ENCODE measurements at regions not wholly inside any gene's neighbourhood (a gene's known extent, or its start where the extent isn't known, plus 50 kb on each side); places are given as distances from the start of the nearest gene placed in this dataset.

GRCh38 chr2:145303536-145303935 is 783.6 kb upstream of the ZEB2 start:
- TF ChIP-seq POLR2A (IDR thresholded peaks at IDR 0.05; ENCODE audit: borderline replicate concordance, extremely low read depth, insufficient read depth, insufficient read length) (no peak), MAX (IDR thresholded peaks at IDR 0.05) (no peak)
- H3K4me3 ChIP-seq (replicated peaks in 1 of 2; ENCODE audit: low read depth in 1 of 2, low read length in 2 of 2): no peak overlapping the region
- no peak overlapping the region for H2AFZ ChIP-seq (ENCODE audit: low read depth, low read length, poor library complexity, severe bottlenecking)
- intact Hi-C loops (cut with micrococcal nuclease): no loop called here
- no peak overlapping the region for H3K9ac ChIP-seq (ENCODE audit: low read length)
- ChIA-PET RAD21 (ENCODE audit: low non-redundant PET in 1 of 2, low total read pairs in 2 of 2, uncharacterized antibody in 2 of 2, unreplicated experiment in 2 of 2) (no interaction called here), POLR2A (no interaction called here), CTCF (no interaction called here)
- no peak for ATAC-seq
- no peaks in the 10 kb centered on the region for H3K79me2 ChIP-seq (ENCODE audit: insufficient read depth, low read length)
- H3K27me3 ChIP-seq (ENCODE audit: insufficient read depth, low read length): no peaks in the 10 kb centered on the region
- BruUV-seq (replicated peaks): no TSS peak
- no peak overlapping the region for H3K27ac ChIP-seq (ENCODE audit: low read depth, low read length)
- no peaks in the 10 kb centered on the region for H3K9me3 ChIP-seq (ENCODE audit: control insufficient read depth in 1 of 2, insufficient read depth in 1 of 2, low read depth in 1 of 2, low read length in 2 of 2)
- no peaks in the 10 kb centered on the region for H4K20me1 ChIP-seq (ENCODE audit: insufficient read depth)
- H3K4me2 ChIP-seq (ENCODE audit: low read length): no peak overlapping the region
- no peaks in the 10 kb centered on the region for H3K36me3 ChIP-seq (ENCODE audit: control insufficient read depth in 1 of 2, insufficient read depth in 2 of 2, low read length in 2 of 2)
- H3K4me1 ChIP-seq (ENCODE audit: control insufficient read depth in 1 of 2, insufficient read depth in 2 of 2, low read length in 2 of 2): no peaks in the 10 kb centered on the region
- no peak for DNase-seq (ENCODE audit: low read depth, low spot score)
- no peaks in the 10 kb centered on the region; the same call in 1 of the 2 replicates for H3K9me2 ChIP-seq (ENCODE audit: insufficient read depth)

GRCh38 chr2:145302886-145303285 is 783.0 kb upstream of the ZEB2 start:
- ChIA-PET CTCF (no interaction called here), RAD21 (ENCODE audit: low non-redundant PET in 1 of 2, low total read pairs in 2 of 2, uncharacterized antibody in 2 of 2, unreplicated experiment in 2 of 2) (no interaction called here), POLR2A (no interaction called here)
- no peaks in the 10 kb centered on the region for H3K27me3 ChIP-seq (ENCODE audit: insufficient read depth, low read length)
- intact Hi-C loops (cut with micrococcal nuclease): no loop called here
- H3K4me2 ChIP-seq (ENCODE audit: low read length): no peak overlapping the region
- H4K20me1 ChIP-seq (ENCODE audit: insufficient read depth): no peaks in the 10 kb centered on the region
- H3K27ac ChIP-seq (ENCODE audit: low read depth, low read length): no peak overlapping the region
- DNase-seq (ENCODE audit: low read depth, low spot score) (no peak), ATAC-seq (no peak)
- no peaks in the 10 kb centered on the region for H3K36me3 ChIP-seq (ENCODE audit: control insufficient read depth in 1 of 2, insufficient read depth in 2 of 2, low read length in 2 of 2)
- H3K4me3 ChIP-seq (replicated peaks in 1 of 2; ENCODE audit: low read depth in 1 of 2, low read length in 2 of 2): no peak overlapping the region
- H3K9me2 ChIP-seq (ENCODE audit: insufficient read depth): no peaks in the 10 kb centered on the region; the same call in 1 of the 2 replicates
- H3K4me1 ChIP-seq (ENCODE audit: control insufficient read depth in 1 of 2, insufficient read depth in 2 of 2, low read length in 2 of 2): no peaks in the 10 kb centered on the region
- H3K79me2 ChIP-seq (ENCODE audit: insufficient read depth, low read length): no peaks in the 10 kb centered on the region
- TF ChIP-seq SP1 (IDR thresholded peaks at IDR 0.05; ENCODE audit: low read depth): no peak
- no peak for TF ChIP-seq MAX (IDR thresholded peaks at IDR 0.05)
- TF ChIP-seq EZH2phosphoT487 (IDR thresholded peaks at IDR 0.05; ENCODE audit: borderline replicate concordance): no peak
- TF ChIP-seq EGR1 (IDR thresholded peaks at IDR 0.05; ENCODE audit: low read depth): no peak
- no peak for TF ChIP-seq SRF (IDR thresholded peaks at IDR 0.05; ENCODE audit: low read depth)
- no peak for TF ChIP-seq RAD21 (IDR thresholded peaks at IDR 0.05; ENCODE audit: low read depth)
- no TSS peak for BruUV-seq (replicated peaks)
- no peak overlapping the region for H3K9ac ChIP-seq (ENCODE audit: low read length)
- no peak overlapping the region for H2AFZ ChIP-seq (ENCODE audit: low read depth, low read length, poor library complexity, severe bottlenecking)
- no peaks in the 10 kb centered on the region for H3K9me3 ChIP-seq (ENCODE audit: control insufficient read depth in 1 of 2, insufficient read depth in 1 of 2, low read depth in 1 of 2, low read length in 2 of 2)
